Coronary artery (tissue), 2 donors: ENCODE measurements at regions not wholly inside any gene's neighbourhood (a gene's known extent, or its start where the extent isn't known, plus 50 kb on each side); places are given as distances from the start of the nearest gene placed in this dataset.
"Not testable (repeated sequence)": the region's sequence is repeated elsewhere in the genome, so short reads cannot be mapped to it uniquely, and the experiment has no call there.

Source experiments
- DNase-seq: peaks from one replicate; pipeline ENCODE4 v3.0.0-alpha.2; 2017; ENCODE audit warnings: low spot score
- H3K27ac ChIP-seq, 2 donors: fragments of 200-600 bp; sonication (generic); one replicate each; pipeline ENCODE4 v1.5.1; 2016 to 2019
- H3K4me3 ChIP-seq: fragments of 200-600 bp; sonication (generic); 2 replicates; pipeline ENCODE4 v1.5.1; 2016; ENCODE audit warnings: mild to moderate bottlenecking, moderate library complexity
- TF ChIP-seq, protein P1 (sequence below): fragments of 200-600 bp; sonication (generic); IDR thresholded peaks from one replicate; pipeline ENCODE4 v1.5.1; 2019; ENCODE audit warnings: antibody characterized with exemption

GRCh38 chr22:27066856-27067255 lies 409.5 kb downstream of the MIAT start:
- TF ChIP-seq, protein P1, sequence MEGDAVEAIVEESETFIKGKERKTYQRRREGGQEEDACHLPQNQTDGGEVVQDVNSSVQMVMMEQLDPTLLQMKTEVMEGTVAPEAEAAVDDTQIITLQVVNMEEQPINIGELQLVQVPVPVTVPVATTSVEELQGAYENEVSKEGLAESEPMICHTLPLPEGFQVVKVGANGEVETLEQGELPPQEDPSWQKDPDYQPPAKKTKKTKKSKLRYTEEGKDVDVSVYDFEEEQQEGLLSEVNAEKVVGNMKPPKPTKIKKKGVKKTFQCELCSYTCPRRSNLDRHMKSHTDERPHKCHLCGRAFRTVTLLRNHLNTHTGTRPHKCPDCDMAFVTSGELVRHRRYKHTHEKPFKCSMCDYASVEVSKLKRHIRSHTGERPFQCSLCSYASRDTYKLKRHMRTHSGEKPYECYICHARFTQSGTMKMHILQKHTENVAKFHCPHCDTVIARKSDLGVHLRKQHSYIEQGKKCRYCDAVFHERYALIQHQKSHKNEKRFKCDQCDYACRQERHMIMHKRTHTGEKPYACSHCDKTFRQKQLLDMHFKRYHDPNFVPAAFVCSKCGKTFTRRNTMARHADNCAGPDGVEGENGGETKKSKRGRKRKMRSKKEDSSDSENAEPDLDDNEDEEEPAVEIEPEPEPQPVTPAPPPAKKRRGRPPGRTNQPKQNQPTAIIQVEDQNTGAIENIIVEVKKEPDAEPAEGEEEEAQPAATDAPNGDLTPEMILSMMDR, result no peak
- DNase-seq, result no peak
- Histone ChIP-seq H3K4me3 (no peak overlapping the region), H3K27ac (no peak overlapping the region)

DNA sequence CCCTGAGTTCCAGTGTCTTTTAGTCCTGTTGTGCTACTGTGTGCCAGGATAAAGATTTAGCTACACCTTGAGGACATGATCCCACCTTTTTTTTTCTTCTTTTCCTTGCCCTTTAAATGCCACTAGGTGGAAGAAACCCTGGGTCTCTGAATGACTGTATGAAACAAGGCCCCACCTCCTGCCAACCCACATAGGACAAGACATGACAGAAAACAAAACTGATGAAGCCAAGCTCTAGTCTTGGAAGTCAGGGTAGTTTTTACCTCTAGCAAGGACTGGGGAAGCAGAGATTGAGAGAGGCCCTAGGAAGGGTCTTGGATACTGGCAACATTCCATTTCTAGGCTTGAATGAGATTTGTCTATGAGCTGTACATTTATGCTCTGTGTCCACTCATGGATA lies 410.7 kb downstream of the MIAT start:
- no peak for DNase-seq
- Histone ChIP-seq H3K4me3 (no peak overlapping the region), H3K27ac (no peak overlapping the region)
- TF ChIP-seq, protein P1, result no peak

DNA sequence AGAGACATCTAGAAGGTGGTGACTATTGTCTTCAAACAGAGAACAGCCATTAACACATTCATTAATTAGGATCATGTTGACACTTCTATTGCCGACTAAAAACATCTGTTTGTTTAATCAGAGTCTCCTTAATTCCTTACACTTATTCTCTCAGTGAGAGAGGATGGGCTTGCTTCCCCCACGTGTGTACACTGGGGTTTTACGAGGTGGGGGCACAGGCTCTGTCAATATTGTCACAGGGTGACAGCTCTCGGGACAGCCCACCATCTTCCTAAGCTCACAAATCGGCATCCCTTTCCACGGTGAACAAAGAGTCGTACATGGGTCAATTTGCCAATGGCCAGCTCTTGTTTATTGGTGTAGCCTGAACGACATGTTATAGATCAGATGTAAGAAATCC lies 413.2 kb downstream of the MIAT start:
- H3K4me3 ChIP-seq, result no peak overlapping the region
- H3K27ac ChIP-seq, result no peak overlapping the region
- no peak for DNase-seq
- TF ChIP-seq, protein P1, result no peak

- Histone ChIP-seq H3K27ac (peak overlapping the region; percentile 59 to 80), H3K4me3 (peak overlapping the region; percentile 30)
- no peak for DNase-seq
- TF ChIP-seq, protein P1, result no peak
Measured at GRCh38 chr22:27073601-27074425, 416.4 kb downstream of the MIAT start.

DNA sequence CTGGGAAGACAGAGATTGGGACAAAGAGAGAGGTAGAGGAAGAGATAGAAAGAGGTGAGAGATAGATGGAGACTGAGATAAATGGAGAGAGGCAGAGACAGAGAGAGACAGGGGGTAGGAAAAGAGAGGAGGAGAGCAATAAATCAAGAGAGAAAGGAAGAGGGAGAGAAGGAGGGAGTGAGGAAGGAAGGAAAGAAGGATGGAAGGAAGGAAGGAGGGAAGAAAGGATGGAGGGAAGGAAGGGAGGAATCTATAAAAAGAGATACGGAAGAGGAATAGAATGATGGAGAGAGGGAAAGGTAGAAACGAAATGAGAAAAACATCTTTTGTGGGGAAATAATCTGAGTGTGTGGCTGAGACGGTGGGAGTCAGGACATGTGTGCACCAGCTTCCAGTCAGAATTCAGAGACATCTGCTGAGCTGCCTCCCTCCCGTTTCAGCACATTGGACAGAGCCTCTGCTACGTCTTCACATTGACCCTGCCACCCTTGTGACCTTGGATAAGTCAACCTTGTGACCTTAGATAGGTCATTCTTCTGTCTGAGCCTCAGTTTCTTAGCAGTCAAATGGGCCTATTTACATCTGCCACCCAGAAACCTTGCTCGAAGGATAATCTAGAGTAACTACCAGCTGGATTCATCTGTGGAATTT lies 417.8 kb downstream of the MIAT start:
- no peak overlapping the region for H3K4me3 ChIP-seq
- DNase-seq, result no peak
- TF ChIP-seq, protein P1, result no peak
- peak overlapping the region in 1 of 2 donors; percentile 14 for H3K27ac ChIP-seq

- DNase-seq, result no peak
Measured at GRCh38 chr22:27075891-27076290, 418.5 kb downstream of the MIAT start.

GRCh38 chr22:27078064-27078463 lies 420.7 kb downstream of the MIAT start:
- not testable (repeated sequence) for H3K27ac ChIP-seq, H3K4me3 ChIP-seq, DNase-seq

More at GRCh38 chr22:27075891-27076290, 418.5 kb downstream of the MIAT start:
- TF ChIP-seq, protein P1, result no peak
- Histone ChIP-seq H3K27ac (no peak overlapping the region), H3K4me3 (no peak overlapping the region)
